ENCODE measurements at regions not wholly inside any gene's neighbourhood (a gene's known extent, or its start where the extent isn't known, plus 50 kb on each side); places are given as distances from the start of the nearest gene placed in this dataset.

- TF ChIP-seq EED (IDR thresholded peaks at IDR 0.05; ENCODE audit: low read depth): no peak
- no peak for TF ChIP-seq ZNF217 (IDR thresholded peaks at IDR 0.05)
- TF ChIP-seq BCL11A (IDR thresholded peaks at IDR 0.05; ENCODE audit: low read depth, low read length): no peak
- no peak for TF ChIP-seq ZNF24 (IDR thresholded peaks at IDR 0.05)
- no peak for TF ChIP-seq NFYB (IDR thresholded peaks at IDR 0.05; ENCODE audit: insufficient read depth, low read depth, low read length)
- TF ChIP-seq E2F4 (IDR thresholded peaks at IDR 0.05; ENCODE audit: low read depth, low read length): no peak
- no peak for TF ChIP-seq POLR2AphosphoS5 (IDR thresholded peaks at IDR 0.05; ENCODE audit: low read length)
- no peak for TF ChIP-seq MEF2A (IDR thresholded peaks at IDR 0.05; ENCODE audit: insufficient read depth, low read depth, low read length)
Measured at GRCh38 chr14:21894003-21894897, 220.6 kb upstream of the OR4E1 start (continued).

- Histone ChIP-seq H3K27me3 (replicated peaks in 1 of 2; ENCODE audit: control insufficient read depth in 2 of 2, insufficient read depth in 2 of 2, low read length in 1 of 2) (no peaks in the 10 kb centered on the region), H3K4me1 (ENCODE audit: control insufficient read depth, insufficient read depth, low read length) (no peaks in the 10 kb centered on the region), H4K20me1 (ENCODE audit: control insufficient read depth, insufficient read depth) (no peaks in the 10 kb centered on the region), H3K4me2 (ENCODE audit: control insufficient read depth, insufficient read depth) (no peak overlapping the region), H3K79me2 (ENCODE audit: control insufficient read depth, insufficient read depth, low read length) (no peaks in the 10 kb centered on the region), H3K9ac (ENCODE audit: control insufficient read depth, insufficient read depth, low read length) (no peak overlapping the region), H3K4me3 (no peak overlapping the region), H3K27ac (ENCODE audit: control insufficient read depth, insufficient read depth) (no peak overlapping the region), H2AFZ (ENCODE audit: control insufficient read depth, low read depth, low read length) (no peak overlapping the region), H3K9me3 (replicated peaks; ENCODE audit: control insufficient read depth, insufficient read depth, low read length) (no peaks in the 10 kb centered on the region), H3K36me3 (ENCODE audit: control insufficient read depth in 2 of 2, insufficient read depth in 2 of 2, low read length in 1 of 2) (no peaks in the 10 kb centered on the region)
- SMC1A ChIA-PET (ENCODE audit: uncharacterized antibody, unreplicated experiment): no interaction called here
- POLR2A ChIA-PET: no interaction called here
- intact Hi-C loops (cut with micrococcal nuclease; ENCODE audit: unreplicated experiment): no loop called here
- DNase-seq (ENCODE audit: low read depth, low spot score) (no peak), ATAC-seq (no peak), FAIRE-seq (no peak)
- BruUV-seq (replicated peaks): no TSS peak
- WGBS (ENCODE audit: insufficient coverage, insufficient replicate concordance, low lambda C conversion rate, missing lambda C conversion rate): 30% methylated on average over 1 of the region's 1 CpG
- RAD21 ChIA-PET (ENCODE audit: unreplicated experiment): no interaction called here
- CTCF ChIA-PET: interaction anchor here (1.3 kb wide), 1 partner anchor 26 kb away, joined by 5 read pairs; no protein-coding TSS in a partner anchor
- in situ Hi-C loops (cut with MboI): no loop called here
- no peak for TF ChIP-seq PBX3 (IDR thresholded peaks at IDR 0.05; ENCODE audit: insufficient replicate concordance, low read depth, low read length)
- no peak for TF ChIP-seq NR2C2 (IDR thresholded peaks at IDR 0.05; ENCODE audit: borderline replicate concordance, control insufficient read depth, insufficient read length, low read depth)
- TF ChIP-seq MEF2A (IDR thresholded peaks at IDR 0.05; ENCODE audit: insufficient read depth, low read depth, low read length): no peak
- no peak for TF ChIP-seq ATF3 (IDR thresholded peaks at IDR 0.05; ENCODE audit: borderline replicate concordance, extremely low read depth, low read depth, low read length)
- TF ChIP-seq NBN (IDR thresholded peaks at IDR 0.05): no peak
- TF ChIP-seq TBL1XR1 (IDR thresholded peaks at IDR 0.05; ENCODE audit: low read depth, low read length): no peak
- no peak for TF ChIP-seq ZBED1 (IDR thresholded peaks at IDR 0.05; ENCODE audit: borderline replicate concordance)
- no peak for TF ChIP-seq RUNX3 (IDR thresholded peaks at IDR 0.05; ENCODE audit: low read length)
- TF ChIP-seq EED (IDR thresholded peaks at IDR 0.05; ENCODE audit: low read depth): no peak
- TF ChIP-seq CREB1 (IDR thresholded peaks at IDR 0.05; ENCODE audit: low read depth): no peak
- TF ChIP-seq CHD1 (IDR thresholded peaks at IDR 0.05; ENCODE audit: low read depth, low read length): no peak
- TF ChIP-seq SPI1 (IDR thresholded peaks at IDR 0.05; ENCODE audit: borderline replicate concordance, insufficient read depth, low read depth, low read length): no peak
- TF ChIP-seq BHLHE40 (IDR thresholded peaks at IDR 0.05; ENCODE audit: borderline replicate concordance in 1 of 2, low read depth in 2 of 2, low read length in 1 of 2): no peak
- no peak for TF ChIP-seq SP1 (IDR thresholded peaks at IDR 0.05; ENCODE audit: low read depth, low read length)
- no peak for TF ChIP-seq BCL11A (IDR thresholded peaks at IDR 0.05; ENCODE audit: low read depth, low read length)
Measured at GRCh38 chr14:21891921-21892320, 218.3 kb upstream of the OR4E1 start.
